ENCODE measurements at regions not wholly inside any gene's neighbourhood (a gene's known extent, or its start where the extent isn't known, plus 50 kb on each side); places are given as distances from the start of the nearest gene placed in this dataset.
"Not testable (repeated sequence)": the region's sequence is repeated elsewhere in the genome, so short reads cannot be mapped to it uniquely, and the experiment has no call there.

DNA sequence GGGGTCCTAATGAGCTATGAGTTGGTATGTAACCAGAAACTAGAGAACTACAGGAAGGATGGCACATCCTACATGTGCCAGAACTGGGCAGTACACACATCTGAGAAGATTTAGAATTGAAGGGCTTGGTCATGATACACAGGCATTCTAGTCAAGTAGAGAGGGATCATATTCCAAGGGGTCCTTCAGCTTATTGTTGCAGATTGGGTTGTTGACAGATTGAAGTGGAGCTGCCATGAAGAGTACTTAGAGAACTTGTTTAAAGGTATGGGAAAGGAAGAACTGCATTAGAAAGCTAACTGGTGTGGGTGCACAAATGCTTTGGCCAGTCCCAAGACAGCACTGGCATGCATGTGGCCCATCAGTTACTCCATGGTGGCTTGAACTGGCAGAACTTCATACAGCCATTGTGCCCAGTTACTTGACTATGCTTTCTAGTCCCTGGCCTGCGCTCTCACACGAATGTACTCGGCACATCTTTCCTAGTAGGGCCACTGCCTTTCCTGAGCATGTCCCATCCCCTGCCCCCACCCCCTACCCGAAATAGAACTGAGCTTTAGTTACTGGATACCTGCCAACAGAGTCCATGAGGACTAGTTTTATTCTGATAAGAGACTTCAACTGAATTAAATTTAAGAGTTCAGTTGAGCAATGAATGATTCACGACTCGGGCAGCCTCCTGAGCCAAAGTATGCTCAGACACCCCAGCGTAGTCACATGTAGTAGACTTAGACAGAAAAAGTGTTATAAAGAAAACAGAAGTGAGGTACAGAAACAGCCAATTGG lies 64.0 kb downstream of the CCNG2 start:
- DNase-seq = no peak

DNA sequence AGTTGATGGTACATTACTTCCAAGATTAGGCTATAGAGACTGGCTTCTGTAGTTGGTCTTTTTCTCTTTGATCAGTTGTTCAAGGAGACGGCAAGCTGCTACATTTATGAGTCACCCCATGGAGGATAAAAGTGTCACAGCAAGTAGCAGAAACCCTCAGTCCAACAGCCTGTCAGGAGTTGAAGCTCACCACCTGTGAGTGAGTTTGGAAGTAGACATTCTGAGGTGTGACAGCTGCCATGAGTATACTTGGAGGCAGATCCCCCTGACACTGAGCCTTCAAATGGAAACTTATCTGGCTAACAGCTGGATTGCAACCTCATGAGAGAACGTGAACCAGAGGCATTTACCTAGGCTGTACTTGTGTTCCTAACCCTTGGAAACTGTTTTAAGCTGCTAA lies 68.0 kb downstream of the CCNG2 start:
- DNase-seq = no peak

DNA sequence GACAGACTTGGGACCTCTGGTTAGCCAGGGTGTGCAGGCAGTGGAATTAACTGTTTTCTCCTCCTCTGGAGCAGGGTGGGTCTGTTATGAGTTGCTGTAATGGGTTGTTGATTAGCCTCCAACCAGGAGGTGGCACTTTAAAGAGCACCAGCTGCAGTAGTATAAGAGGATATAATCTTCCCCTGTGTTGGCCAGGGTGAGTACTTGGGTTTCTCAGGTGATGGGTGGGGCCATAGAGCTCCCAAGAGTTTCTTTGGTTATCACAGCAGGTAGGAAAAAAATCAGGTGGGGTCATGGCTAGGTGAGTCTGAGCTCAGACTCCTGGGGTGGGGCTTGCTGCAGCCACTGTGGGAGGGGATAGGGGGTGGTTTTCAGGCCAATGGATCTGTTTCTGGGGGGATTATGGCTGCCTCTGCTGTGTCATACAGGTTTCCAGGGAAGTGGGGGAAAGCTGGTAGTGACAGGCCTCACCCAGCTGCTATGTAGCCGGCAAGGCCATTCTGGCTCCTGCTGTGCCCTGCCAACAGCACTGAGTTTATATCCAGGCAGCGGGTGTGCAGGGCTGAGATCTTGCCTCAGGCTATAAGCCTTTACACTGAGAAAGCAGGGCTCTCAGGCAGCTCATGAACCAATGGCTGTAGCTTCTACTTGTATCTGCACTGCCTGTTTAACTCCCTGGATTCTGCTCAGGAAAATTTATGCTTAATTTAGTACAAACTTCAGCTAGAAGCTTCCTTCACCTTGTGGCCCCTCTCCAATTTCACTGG lies 70.1 kb downstream of the CCNG2 start:
- DNase-seq = no peak

DNA sequence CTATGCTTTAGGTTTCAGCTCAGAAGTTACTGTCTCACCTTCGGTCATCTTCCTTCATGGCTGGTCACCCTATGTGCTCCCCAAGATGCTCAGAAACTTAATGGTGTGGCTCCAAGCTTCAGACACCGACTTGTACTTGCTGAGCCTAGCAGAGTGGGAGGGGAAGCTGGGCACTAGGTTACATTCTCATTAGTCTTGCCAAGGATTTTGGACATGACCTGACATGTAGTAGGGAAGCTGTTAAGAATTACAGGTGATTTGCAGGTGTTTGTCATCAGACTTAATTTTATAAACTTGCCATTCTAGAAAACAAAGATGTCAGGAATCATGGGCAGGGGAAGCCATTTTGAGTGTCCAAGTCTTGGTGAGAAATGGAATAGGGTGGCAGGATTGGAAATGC lies 72.4 kb downstream of the CCNG2 start:
- no peak for DNase-seq

DNA sequence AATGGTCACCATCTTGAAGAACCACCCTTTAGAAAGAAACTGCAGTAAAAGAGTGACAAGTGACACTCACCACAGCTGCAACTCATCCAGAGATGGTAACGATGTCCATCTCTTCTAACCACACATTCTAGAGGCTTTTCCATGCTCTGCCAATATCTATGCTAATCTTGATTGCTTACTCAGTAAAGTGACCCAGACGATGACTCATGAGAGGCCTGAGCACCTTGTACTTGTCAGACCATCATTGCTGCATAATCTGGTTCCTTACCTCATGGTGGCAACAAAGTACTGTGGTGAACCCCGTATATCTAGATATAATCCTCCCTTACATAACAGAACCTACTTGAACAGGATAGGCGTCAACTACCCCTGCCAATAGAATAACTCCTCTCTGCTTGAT lies 75.6 kb downstream of the CCNG2 start:
- DNase-seq = no peak

DNA sequence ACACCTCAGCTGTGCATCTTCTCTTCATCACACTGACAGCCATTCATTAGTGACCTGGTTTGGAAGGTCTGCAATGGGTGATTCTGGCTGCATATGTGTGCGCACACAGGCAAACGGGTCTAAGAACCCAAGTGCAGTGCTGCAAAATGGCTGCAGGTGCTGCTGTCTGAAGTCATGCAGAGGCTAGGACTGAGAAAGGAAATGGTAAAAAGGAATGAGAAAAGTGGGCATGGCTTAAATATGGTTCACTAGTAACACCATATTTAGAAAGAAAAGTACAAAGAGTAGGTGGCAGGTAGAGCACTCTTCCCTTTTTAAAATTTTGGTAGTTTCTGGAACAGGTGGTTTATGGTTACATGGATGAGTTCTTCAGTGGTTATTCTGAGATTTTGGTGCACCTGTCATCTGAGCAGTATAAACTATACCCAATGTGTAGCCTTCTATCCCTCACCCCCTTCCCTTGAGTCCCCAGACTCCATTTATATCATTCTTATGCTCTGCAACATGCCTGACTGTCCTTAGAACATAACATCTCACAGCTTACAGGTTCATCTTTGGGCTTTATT lies 78.4 kb downstream of the CCNG2 start:
- DNase-seq = no peak

DNA sequence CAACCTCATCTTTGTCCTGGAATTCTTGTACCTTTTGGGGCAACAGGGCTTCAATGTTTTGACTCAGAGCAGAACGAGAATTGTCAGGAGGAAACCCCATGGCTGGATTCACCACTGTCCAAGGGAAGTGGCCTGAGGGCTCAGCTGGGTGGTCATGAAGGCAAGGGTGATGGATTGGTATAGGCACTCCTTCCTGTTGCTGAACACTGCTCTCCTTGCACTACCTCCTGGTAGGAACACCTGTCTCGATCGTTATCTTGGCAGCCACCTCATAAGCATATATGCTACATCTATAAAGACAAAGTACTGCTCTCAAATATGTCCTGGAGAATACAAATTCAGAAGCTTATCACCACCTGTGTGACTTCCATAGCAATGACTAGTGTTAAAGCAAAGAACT lies 79.8 kb downstream of the CCNG2 start:
- DNase-seq = no peak

DNA sequence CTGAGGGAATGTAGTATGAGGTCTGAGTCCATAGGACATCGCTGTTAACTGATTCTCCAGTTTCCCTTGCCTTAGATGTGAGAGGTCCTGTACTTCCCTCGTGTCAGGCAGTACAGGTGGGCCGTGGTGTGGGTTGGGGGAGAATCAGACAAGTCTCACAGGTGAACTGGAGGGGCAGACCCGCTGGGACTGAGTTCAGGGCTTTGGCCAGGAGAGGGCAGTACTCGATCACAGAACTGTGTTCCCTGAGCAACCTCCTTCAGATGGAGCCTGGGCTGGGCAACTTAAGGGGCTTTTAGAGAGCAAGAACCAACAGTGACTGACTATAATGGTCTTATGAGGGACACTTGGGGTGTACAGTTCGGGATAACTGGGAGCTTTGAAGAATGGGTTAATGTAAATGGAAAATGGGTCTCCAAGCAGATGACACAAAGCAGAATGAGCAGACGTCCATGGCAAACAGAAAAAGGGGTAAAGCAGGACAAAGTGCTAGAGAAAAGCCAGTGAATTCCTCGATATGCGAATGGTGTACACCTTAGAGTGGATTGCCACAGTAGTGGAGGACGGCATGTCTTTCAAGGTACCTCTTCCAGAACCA lies 83.6 kb downstream of the CCNG2 start:
- peak in 4 of 5 donors; percentile 21 to 36 (median 30) for DNase-seq

DNA sequence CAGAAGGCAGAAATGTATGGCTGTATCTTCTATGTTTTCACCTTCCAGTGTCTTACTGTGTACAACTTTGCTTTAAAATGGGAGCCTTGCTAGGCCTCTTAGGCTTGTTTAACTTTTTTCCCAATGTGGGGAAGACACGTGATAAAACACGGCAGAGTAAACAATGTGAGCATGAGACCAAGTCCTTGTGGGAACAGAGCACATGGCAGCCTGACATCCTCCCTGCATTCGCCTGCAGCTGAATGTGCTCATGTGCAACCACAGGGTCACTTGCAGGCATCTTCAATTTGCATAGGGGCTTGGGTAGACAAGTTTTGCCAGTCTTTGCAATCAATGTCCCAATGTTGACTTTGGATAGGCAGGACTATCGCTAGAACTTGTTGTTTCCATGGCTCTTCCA lies 91.8 kb downstream of the CCNG2 start:
- no peak for DNase-seq

DNA sequence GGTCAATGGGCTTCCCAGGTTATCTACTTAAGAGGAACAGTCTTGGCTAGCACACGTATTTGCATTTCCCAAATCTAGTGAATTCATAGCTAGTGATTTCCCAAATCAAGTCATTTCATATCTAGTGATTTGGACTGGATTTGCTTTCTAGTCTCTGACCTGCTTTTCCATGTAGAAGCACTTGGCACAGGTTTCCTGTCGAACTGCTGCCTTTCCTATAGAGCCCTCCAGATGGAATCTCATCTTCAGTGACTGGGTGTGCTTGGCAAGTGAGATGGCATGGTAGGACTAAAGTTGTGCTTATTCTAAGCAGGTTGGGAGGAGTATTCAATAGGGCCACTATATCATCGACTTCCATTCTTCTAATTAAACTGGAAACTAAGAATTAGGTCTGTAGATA lies 94.7 kb downstream of the CCNG2 start:
- no peak for DNase-seq

DNA sequence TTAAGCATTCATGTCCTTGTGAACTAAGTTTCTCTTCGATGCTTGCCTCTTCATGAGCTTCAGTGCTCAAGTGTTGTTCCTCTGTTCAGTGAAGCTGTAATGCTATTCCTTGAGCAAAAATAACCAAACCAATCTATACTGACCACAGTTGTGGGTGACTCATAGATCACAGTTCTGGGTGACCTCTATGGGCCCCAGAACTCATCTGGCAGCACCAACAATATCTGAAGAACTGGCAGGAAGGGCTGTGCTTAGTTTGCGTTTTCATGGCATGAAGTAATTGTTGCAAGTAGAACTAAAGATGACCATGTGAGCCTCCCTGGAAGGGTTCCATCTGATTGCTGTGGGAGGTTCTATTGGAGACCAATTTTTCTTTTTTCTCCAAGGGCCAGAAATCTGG lies 106.2 kb downstream of the CCNG2 start:
- DNase-seq = no peak

DNA sequence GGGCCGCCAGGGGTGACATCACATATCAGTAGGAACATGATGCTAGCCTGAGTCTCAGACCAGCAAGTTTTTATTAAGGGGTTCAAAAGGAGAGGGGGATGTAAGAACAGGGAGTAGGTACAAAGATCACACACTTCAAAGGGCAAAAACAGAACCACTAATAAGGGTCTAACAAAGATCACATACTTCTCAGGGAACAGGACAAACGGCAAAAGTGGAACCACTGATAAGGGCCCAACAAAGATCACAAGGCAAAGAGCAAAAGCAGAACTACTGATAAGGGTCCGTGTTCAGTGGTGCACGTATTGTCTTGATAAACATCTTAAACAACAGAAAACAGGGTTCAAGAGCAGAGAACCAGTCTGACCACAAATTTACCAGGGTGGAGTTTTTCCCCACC lies 107.0 kb downstream of the CCNG2 start:
- not testable (repeated sequence) for DNase-seq

DNA sequence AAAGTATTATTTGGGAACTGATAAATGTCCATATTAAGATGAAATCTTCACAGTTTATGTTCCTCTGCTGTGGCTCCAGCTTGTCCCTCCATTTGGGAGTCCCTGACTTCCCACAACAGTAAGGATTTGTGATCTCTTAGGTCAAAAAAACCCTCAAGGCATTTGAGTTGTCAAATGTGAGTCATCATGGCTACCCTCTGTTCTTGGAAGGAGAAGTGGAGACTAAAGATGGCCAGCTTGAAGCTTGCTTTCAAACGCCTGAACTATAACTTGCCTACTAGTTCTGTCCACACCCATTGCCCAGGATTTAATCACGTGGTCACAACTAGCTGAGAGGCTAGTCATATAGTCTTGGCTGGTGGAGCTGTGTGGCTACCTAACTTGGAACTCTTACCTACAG lies 107.8 kb downstream of the CCNG2 start:
- no peak for DNase-seq

DNA sequence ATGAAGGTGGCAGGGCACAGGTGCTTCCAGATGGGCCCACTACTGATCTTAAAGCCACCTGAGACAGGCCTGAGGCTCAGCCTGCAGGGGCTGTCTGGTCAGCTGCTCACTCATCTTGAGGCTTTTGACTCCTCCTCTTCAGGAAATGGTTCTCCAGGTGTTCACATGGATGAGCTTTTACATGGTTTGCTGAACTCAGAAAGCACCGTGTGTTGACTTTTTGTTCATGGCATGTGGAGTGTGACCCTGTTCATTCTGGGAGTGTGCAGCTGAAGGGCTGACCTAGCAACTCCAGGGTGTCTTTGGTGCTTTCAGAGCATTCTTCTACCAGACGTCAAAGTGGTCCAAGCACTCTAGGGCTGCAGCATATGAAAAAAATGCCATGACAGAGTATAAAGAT lies 111.1 kb downstream of the CCNG2 start:
- no peak for DNase-seq

DNA sequence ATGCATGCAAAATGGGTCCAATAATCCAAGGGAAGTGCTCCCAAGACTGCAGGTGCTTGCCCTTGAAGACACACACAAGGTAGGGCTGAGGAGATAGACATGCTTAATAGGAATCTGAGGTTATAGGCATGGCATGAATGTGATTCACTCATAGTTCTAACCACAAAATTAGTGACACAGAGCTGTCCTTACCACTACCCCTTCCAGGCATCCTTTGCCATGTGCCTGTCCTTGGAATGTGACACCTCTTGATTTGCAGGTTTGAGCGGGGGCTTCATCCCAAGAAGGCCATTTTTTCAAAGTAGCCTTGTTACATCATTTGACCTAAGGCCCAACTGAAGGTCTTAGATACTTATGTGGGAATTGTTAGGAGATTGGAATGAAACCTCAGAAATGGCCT lies 112.5 kb downstream of the CCNG2 start:
- DNase-seq = no peak

DNA sequence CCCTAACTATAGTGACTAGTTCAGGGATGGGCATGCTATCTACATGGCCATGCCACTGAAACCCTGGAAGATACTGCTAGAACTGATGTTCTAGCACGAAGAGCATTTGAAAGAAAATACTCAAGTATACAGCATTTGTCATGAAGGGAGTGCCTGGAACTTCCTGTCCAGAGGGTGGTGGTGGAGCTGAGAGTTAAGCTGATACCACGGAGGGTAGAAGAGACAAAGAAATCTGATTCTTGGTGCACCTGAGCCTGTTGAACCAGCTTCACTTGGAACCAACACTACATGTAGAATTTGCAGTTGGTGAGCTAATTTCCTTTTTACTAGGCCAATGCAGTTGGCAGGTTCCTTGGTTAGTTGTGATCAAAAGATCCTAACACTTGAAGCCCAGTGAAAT lies 116.4 kb downstream of the CCNG2 start:
- no peak for DNase-seq

DNA sequence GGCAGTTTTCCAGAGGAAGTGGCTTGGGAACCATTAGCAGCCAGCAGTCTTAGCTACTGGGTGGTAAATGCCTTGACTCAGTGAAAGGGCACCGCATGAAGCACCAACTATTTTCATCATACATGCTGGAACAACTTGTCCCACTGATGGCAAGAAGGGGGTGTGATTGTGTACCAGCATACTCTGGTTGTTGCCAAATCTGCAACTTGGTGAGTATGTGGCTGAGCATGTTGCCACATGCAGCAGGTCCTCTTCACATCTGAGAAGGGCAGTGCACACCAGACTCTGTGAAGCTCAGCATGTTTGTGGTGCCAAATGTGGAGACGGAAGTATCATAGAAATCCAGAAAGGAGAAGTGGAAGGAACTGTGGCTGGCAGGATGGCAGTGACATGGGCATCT lies 122.1 kb downstream of the CCNG2 start:
- not testable (repeated sequence) for DNase-seq

DNA sequence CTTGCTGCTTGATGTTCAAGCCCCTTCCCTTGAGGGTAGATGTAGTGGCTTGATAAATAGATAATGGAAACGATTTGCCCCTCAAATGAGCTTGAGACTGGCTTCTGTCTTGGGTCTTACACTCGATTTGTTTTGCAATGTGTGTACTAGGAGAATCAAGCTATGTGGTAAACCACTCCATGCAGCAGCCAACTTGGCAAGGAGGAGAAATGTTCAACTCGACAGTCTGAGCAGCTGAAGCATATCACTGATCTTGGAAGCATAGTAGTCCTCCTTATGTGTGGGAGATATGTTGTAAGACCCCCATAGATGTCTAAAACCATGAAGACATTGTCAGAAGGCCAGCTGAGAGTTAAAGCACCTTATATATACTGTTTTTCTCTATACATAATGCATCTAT lies 125.3 kb downstream of the CCNG2 start:
- no peak for DNase-seq

DNA sequence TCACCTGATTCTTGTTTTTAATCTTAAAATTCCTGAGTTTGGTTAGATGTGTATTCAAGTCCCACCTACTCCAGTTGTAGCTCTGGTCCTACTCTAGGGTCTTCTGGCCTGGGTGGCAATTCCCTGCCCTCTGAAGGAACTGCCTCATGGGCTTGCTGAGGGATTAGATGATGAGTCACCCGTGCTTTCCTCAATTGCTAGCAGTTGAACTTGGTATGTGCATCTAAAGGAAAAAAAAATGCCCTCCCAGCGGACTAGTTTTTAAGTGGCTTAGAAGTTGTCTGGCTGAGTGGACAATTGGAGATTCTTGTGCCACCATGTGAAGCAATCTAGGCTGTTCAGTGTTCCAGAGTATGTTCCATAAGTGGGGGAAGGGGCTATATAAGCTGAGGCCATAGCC lies 127.0 kb downstream of the CCNG2 start:
- DNase-seq = no peak

DNA sequence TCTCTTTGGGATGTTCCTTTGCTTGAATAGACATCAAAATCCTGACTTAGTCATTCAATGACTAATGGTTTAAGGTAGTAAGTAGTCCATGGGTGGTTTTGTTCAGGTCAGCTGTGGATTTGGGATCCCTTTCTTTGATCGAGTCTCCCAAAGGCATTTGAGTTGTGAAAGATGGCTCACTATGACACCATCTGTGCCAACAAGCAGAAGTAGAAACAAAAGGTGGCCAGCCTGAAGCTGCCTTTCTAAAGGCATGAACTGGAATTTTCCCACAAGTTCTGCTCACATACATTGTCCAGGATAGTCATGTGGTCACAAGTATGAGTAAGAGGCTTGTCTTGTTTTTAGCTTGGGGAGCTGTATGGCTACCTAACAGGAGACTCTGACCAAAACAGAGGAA lies 129.9 kb downstream of the CCNG2 start:
- no peak for DNase-seq

DNA sequence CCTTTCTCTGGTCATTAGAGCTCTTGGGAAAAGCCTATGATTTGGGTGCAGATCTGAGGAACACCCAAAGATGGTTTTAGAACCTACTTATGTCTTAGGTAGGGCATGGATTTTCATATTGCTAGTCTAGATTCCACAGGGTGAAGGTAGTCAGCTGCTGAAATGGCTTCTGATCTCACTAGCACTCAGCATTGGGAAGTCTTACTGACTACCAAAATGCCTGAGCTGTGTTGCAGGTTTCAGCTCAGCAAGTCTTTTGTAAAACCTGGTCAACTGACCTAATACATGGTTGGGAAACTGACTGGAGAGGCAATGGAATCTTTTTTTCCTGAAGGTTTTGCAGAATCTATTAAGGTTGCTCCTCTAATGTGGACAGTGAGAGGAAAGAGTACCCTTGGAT lies 136.4 kb downstream of the CCNG2 start:
- DNase-seq = no peak

DNA sequence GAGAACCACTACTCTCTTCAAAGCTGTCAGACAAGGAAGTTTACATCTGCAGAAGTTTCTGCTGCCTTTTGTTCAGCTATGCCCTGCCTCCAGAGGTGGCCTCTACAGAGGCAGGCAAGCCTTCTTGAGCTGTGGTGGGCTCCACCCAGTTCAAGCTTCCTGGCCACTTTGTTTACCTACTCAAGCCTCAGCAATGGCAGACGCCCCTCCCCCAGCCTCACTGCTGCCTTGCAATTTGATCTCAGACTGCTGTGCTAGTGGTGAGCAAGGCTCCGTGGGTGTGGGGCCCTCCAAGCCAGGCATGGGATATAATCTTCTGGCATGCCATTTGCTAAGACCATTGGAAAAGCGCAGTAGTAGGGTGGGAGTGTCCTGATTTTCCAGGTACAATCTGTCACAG lies 144.0 kb downstream of the CCNG2 start:
- DNase-seq = not testable (repeated sequence)

DNA sequence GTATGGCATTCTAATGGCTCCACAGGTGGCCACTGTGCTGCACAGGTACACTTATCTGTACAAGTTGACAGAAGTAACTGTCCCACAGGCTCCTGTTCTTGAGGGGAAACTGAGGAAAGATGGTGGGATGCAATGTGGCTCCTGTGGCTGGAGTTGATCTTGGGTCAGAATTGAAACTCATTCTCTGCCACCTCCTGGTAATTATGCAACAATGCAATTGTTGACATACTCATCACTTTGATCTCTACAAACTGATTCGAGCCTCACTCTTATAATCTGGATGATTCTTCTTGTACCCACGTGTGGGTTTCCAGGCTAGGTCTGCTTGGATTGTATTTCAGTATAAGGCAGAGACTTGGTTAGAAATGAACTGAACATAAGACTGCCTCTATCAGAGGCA lies 148.8 kb downstream of the CCNG2 start:
- no peak for DNase-seq

DNA sequence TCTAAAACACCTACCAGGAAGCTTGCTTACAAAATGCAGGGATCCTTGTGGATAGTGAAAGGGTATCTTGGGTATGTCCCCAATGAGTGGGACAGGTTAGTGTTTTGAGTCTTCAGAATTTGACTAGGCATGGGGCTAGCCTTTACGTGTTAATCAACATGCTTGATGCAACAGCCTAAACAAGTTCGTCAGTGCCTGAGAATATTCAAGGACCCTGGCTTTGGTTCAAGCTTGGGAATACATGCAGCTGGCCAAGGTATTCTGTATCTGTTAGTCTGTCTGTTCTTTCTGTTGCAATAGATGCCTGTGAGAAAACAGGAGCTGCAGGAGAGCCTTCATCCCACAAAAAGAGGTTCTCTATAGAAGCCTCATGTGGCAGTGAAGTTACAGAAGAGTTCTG lies 149.5 kb downstream of the CCNG2 start:
- DNase-seq = no peak
